ENCODE measurements at regions not wholly inside any gene's neighbourhood (a gene's known extent, or its start where the extent isn't known, plus 50 kb on each side); places are given as distances from the start of the nearest gene placed in this dataset.
"Not testable (repeated sequence)": the region's sequence is repeated elsewhere in the genome, so short reads cannot be mapped to it uniquely, and the experiment has no call there.

DNA sequence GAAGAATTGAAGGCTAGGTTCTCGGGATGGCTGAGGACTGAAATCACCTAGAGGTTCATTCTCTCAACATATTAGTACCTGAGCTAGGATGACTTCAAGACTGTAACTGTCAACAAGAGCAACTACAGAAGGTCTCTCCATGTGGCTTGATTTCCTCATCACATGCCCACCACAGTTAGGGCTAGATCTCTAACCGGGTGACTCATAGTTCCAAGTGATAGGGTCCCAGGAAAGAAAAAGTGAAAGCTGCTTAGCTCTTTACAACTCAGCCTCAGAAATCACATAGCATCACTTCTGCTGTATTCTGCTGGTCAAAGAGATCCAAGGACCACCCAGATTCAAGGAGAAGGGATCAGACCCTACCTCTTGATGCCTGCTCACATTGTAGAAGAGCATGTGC, 165.4 kb upstream of the AGTR1 start:
- DNase-seq: peak; percentile 55

DNA sequence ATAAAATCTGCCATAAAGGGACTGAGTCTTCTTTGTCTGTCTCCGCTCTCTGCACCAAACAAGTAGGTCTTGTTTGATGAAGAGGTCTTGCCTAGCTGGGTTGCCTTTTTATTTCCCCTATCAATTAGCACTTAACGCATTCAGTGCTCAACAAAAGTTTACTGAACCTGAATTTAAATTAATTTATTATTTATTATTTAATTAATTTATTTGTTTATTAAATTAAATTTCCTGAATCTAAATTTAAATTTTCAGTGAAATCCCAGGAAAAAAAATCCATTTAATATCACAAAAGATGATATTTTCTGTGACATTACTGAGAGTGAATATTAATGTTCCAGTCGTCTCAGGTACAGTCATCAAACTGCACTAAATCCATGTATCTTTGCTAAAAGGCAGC, 164.9 kb upstream of the AGTR1 start:
- DNase-seq: no peak

DNA sequence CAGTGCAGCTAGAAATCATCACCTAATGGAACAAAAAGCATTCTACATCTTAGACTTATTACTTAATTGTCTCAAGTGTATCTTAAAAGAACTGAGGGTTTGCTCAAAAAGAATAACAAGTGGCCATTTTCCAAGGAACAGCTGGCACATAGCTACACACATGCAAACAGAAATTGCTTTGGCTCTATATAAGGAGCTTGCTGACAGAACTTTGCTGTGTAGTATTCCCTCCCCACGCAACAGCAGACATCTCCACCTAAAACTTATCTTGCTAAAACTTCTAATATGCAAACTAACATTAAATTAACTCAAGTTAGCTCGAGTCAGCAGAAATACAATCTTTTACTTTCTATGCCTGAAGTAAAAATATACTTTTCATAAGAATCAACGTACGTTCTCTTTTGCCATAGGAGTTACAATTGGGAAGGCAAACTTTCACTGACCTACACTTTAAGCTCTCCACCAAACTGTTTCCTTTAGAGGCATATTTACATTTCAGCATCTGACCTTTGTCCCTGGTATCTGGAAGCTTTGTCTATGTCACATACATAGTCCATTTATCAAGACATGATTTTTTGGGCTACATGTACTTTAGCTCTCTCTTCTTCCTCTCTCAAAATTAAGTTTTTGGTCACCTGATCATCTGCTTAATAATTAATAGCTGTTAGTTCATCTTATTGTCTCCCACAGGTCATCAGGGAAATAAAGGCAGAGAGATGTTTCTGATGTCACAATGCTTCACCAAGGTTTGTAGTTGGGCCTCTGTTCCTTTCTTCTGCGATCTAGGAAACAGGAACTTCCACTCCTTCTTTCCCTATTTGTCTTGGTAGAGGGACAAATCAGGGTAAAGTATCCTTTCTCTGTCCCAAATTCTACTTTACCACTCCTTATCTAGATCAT, 163.4 kb upstream of the AGTR1 start:
- no peak for DNase-seq

DNA sequence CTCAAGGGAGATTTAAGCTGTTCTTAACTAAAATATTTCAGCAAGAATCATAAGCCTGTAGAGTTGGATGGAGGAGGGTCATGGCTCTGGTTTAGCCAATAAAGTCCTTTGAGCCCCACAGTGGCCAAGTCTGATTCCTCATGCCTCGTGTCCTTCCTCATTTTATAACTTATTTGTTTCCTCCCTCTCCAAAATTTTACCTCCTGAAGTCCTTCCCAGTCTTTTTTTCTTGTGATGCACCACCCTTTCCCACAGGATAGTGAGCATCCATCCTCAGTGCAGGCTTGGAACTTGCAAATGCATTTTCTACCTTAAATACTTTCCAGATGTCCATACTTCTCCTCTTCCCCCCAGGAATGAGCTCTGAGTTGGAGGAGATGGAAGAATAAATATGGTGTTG, 162.7 kb upstream of the AGTR1 start:
- DNase-seq: no peak

DNA sequence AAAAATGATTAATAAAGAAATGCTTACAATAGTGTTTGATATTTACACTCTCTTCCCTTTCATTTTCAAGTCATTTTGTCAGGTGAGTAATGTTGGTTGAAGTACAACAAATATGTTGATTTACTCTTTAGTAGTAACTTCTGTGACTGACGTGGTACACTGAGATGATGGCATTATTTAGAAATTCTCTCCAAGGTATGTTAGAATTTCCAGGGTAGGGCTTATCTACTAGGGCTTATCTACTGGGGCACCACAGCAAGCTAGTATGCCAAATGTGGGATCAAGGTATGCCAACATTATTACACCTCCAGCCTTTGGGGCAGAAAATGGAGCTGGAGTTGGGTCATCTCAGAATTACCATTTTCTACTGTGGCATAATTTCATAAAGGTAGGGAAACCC, 157.4 kb upstream of the AGTR1 start:
- DNase-seq: no peak

- no peak for DNase-seq
These were observed 156.9 kb upstream of the AGTR1 start for GRCh38 chr3:148540851-148541250.

GRCh38 chr3:148546959-148547358, 150.7 kb upstream of the AGTR1 start:
- no peak for DNase-seq

- no peak for DNase-seq
These were observed 145.9 kb upstream of the AGTR1 start for GRCh38 chr3:148551767-148552260.

- no peak for DNase-seq
These were observed 143.3 kb upstream of the AGTR1 start for GRCh38 chr3:148554367-148554766.

- no peak for DNase-seq
These were observed 141.0 kb upstream of the AGTR1 start for GRCh38 chr3:148556664-148557063.

- DNase-seq: not testable (repeated sequence)
These were observed 120.1 kb upstream of the AGTR1 start for GRCh38 chr3:148577579-148577978.

DNA sequence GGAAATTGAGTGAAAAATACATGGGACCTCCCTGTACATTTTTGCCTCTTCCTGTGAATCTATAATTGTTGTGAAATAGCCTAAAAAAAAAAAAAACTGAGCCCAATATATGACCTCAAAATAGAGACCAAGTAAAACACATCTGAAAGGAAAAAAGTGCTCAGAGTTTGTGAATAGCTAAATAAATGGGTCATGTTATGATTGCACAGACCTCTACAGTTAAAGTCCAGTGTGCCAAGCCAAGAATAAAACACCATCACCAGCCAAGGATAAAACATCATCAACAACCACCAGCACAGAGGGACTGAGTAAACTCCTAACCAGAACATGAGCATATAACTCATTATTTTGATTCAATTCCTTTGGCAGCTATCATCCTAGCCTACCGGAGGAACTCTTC, 115.6 kb upstream of the AGTR1 start:
- DNase-seq: no peak

- no peak for DNase-seq
These were observed 113.9 kb upstream of the AGTR1 start for GRCh38 chr3:148583793-148584192.

- no peak for DNase-seq
These were observed 113.3 kb upstream of the AGTR1 start for GRCh38 chr3:148584438-148584837.

DNA sequence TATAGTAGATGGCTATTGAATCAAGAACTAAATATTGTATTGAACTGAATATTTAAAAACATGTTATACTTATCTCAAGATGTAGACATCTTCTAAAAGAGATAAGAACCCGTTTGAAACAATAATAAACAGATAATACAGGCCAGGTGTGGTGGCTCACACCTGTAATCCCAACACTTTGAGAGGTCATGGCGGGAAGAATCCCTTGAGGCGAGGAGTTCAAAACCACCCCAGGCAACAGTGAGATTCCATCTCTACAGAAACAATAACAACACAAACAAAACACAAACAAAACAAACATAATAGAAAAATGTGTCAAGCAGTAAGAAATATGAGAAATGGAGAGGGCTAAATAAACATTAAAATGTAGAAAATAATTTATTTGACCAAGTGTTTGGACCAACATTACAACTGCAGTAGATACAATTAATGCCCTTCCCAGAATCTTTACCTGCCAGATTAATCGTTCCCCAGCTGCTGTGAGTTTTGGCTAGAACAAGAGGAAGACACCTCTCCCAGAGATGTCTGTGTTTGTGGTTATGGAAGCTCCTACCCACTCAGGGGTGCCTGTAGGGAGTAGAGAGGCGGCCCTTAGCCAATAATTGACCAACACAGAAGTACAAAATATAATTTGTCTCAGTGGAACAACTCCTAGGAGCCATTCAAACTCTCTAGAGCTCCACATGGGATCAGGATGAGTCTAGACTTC, 111.9 kb upstream of the AGTR1 start:
- no peak for DNase-seq

GRCh38 chr3:148588291-148588690, 109.4 kb upstream of the AGTR1 start:
- no peak for DNase-seq

DNA sequence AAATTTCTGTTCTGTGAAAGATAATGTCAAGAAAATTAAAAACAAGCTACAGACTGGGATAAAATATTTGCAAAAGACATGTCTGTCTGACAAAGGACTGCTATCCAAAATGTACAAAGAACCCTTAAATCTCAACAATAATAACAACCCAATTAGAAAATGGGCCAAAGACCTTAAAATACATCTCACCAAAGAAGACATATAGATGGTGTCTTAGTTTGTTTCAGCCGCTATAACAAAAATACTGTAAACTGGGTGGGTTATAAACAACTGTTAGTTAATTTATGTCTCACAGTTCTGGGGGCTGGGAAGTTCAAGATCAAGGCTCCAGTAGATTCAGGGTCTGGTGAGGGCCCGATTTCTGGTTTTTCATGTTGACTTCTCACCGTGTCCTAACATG, 106.2 kb upstream of the AGTR1 start:
- DNase-seq: no peak

DNA sequence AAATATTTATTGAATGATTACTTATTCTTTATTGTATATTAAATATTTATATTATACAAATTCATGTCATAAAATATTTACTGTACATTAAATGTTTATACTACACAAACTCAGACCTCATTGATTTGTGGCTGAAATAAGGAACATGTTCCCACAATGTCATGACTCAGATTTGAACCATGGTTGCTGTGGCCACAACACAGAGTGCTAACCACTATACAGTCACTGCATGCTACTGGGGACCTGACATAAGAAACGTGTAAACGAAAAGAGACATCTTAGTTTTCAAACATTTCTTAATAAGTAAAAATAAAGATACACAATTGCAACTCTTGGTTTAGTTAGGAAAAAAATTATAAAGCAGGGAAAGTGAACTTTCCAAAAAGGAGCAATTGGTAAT, 99.1 kb upstream of the AGTR1 start:
- DNase-seq: no peak

GRCh38 chr3:148599481-148599880, 98.2 kb upstream of the AGTR1 start:
- DNase-seq: no peak

DNA sequence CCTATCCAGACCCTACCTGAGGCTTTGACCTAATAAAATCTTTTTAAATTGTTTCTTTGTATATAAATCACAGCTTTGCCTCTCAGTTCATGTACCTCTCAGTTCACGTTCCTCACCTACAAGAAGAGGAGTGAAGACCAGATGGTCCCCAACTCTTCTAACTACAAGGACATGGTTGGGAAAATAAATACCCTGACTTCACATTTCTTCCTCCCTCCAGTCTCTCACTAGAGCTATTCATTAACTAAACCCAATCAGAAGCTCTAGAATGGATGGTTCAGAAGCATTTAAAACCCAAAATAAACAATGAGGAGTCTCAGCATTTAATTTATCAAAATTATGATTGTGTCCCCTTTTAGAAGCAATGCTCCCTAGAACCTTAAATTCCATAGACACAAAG, 97.3 kb upstream of the AGTR1 start:
- DNase-seq: no peak

GRCh38 chr3:148600902-148601765, 96.6 kb upstream of the AGTR1 start:
- no peak for DNase-seq

- peak; percentile 43 for DNase-seq
These were observed 95.7 kb upstream of the AGTR1 start for GRCh38 chr3:148601766-148602685.

All from EL (cell line).